Smooth muscle cell of the brain vasculature (primary cell): ENCODE measurements at regions not wholly inside any gene's neighbourhood (a gene's known extent, or its start where the extent isn't known, plus 50 kb on each side); places are given as distances from the start of the nearest gene placed in this dataset.
"Not testable (repeated sequence)": the region's sequence is repeated elsewhere in the genome, so short reads cannot be mapped to it uniquely, and the experiment has no call there.

Experiments used
- DNase-seq: peaks from one replicate; pipeline ENCODE4 v3.0.0-alpha.2; 2012; ENCODE audit warnings: low read depth, low spot score

DNA sequence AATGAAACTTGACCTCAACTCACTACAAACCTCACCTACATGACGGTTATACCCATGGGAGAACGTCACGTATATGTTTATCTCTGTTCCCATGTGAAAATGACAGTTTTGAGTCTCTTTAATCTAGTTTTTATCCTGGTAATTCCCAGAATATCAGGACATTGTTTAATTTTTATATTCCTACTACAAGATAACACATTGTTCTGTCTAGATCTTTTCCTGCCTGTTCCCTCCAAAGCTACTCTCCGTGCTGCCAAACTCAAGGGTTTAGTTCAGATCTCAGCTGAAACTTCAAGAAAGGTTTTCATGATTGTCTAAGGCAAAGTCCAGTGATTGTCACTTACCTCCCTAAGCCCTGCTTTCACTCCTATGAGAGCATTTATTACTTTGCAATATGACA is 1159.4 kb upstream of the SEMA6A start:
- no peak for DNase-seq

DNA sequence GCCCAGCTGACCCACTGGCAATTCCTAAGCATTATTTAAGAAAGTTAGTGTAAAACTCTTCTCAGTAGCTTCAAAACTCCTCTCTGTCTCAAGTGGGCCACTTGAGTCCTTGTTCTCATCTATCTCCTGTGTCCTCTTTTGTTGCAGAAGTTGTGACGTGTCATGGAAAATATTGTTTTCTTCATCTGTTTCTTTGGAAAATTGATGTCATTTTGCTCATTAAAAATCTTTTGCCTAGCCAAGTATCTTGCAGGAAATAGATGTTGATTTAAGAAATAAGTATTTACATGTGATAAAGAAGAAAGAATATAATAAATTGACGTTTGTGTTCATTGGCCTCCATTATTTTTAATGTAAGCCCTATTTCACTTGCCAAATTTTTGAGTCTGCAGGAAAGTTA is 1158.4 kb upstream of the SEMA6A start:
- DNase-seq, result no peak

DNA sequence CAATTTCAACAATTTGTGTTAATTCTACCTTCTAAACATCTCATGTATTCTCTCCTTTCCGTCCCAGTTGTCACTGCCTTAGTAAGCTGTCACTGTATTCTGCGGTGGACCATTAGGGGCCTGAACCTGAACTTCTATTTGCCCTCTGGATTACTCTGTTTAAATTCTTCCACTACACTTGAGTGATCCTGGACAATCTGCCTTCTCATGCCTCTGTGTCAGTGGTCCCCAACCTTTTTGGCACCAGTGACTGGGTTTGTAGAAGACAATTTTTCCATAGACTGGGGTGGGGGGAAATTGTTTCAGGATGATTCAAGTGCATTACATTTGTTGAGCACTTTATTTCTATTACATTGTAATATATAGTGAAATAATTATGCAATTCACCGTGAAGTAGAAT is 1157.6 kb upstream of the SEMA6A start:
- DNase-seq, result no peak

DNA sequence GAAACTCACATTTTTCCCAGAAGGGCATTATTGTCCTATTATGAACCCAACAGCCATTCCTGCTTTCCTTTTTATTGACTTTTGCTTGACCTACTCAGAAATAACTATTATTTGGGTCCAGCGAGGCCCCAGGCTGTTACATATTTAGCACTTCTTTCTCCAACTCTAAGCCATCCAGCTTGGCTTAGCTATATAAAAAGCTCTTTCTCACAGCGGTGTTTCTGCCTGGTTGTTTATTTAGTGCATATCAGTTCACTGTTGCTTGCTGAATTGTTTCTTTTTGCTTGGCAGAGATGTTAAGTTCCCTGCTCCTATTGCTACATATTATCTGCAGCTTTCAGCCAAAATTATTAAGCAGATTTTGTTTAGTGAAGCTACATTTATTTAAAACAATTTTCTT is 1156.8 kb upstream of the SEMA6A start:
- peak; percentile 41 for DNase-seq

DNA sequence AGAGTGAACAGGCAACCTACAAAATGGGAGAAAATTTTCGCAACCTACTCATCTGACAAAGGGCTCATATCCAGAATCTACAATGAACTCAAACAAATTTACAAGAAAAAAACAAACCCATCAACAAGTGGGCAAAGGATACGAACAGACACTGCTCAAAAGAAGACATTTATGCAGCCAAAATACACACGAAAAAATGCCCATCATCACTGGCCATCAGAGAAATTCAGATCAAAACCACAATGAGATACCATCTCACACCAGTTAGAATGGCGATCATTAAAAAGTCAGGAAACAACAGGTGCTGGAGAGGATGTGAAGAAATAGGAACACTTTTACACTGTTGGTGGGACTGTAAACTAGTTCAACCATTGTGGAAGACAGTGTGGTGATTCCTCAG is 1146.2 kb upstream of the SEMA6A start:
- DNase-seq, result not testable (repeated sequence)

DNA sequence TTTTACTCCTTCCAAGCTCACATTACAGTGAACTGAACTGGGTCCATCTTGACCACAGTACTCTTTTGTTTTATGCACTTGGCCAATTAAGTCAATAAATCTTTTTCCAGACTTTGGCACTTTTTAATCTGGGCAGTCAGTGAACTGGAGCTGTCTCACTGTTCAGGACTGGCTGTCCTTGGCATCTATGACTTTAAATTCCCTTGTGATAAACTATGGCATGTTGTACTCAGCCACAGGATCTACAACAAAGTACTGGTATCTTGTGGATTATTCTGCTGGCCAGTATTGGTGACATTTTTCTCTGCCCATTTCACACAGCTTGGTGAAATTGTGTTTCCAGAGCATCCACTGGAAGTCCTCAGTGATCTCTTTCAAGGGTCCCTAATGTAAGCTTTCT is 1144.8 kb upstream of the SEMA6A start:
- DNase-seq, result no peak

DNA sequence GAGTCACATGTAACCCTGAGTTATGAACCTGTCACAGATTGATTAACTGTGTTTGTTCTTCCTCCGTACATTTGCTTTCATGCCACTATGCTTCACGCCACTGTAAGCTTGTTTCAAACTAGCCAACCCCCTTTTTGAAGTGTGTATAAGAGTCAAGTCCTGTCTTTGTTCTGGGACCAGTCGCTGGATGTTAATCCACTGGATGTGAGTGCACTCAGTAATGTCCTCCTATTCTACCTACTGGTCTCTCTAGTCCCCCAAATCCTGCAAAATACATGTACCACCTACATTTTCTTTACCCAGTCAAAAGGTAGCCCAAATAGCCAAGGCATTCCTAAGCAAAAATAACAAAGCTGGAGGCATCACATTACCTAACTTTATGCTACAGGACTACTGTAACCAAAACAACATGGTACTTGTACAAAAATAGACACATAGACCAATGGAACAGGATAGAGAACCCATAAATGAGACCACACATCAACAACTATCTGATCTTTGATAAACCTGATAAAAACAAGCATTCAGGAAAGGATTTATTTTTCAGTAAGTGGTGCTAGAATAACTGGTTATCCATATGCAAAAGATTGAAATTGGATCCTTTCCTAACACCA is 1139.1 kb upstream of the SEMA6A start:
- no peak for DNase-seq

DNA sequence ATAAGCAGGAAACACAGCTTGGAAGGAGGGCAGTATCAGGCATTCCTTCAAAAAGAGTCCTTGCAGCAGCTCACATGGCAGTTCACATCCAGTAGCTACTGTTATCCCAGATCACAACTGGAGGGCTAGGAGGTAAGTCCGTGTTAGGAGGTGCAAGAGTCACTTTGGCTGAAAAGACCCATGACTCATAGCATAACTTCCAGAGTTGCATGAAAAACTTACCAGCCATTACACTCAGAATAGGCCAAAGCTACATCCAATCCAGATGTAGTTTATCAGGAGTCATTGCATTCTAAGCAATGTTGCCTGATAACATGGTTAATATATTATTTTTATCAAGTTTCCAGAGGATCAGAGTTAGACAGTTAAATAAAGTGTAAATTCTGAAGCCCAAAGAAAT is 1126.4 kb upstream of the SEMA6A start:
- DNase-seq, result no peak

DNA sequence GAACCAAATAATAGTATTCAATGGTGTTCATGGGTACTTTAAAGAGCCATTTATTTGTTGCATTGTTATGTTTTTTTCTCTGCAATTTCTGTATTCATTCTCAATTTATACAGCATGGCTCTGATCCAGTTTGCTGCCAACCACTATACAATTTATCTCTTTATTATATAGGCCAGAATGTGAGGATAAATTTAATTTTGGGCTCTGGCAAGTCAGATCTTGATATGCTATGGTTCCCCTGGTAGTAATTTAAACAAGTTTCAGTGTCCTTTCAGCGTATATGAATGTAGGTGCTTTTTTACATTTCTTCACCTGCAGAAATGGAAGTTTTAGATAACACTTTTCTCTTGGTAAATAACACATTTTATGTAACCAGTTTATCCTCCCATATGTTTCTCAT is 1118.0 kb upstream of the SEMA6A start:
- no peak for DNase-seq

DNA sequence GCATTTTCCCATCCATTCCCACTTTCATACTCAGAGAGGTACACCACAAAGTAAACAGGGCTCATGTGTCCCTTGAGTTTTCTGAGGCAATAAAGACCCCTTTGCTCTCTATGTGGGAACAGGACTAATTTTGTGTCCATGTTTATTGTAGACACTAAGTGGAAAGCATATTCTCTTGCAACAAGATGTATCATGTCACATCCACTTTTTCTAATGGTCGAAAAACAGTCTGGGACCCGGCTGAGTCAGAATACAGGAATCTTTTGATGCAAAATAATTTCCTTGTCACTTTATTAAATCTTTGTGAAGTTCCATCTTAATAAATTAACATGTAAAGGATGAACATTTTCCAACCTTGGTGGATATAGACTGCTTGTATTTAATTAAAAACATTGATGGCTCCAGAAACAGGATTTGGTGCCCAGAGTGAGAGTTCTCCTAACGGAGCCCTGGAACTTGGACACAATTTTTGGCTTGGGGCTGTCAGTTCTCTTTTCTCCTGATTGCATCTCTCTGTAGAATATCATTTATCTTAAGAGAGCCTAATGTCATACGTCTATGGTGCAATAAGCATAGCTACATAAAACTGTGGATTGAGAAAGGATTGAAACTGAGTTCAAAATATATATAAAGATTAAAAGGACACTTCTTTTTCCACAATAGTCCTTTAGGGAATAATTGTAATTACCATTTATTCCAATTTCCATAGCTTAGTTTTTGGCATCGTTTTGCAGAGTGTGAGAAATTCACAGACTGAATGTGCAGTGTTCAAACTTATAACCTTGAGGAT is 1116.7 kb upstream of the SEMA6A start:
- no peak for DNase-seq

DNA sequence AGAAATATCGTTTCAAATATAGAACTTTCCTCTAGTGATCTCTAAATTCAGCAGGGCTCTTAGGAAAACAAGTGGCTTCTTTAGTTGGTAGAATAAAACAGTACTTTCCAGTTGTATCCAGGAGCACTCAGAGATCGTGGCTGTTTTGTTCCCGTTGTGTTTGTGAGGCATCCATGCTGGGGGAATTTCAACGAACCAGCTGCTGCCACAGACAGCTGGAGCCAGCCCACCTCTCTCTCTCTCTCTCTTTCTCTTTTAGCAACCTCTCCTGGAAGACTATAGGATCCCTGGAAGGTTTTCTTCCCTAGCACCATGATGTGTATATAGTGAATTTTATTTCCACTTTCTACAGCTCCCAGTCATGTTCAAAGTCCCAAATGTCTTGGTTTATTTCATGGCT is 1116.0 kb upstream of the SEMA6A start:
- DNase-seq, result no peak

DNA sequence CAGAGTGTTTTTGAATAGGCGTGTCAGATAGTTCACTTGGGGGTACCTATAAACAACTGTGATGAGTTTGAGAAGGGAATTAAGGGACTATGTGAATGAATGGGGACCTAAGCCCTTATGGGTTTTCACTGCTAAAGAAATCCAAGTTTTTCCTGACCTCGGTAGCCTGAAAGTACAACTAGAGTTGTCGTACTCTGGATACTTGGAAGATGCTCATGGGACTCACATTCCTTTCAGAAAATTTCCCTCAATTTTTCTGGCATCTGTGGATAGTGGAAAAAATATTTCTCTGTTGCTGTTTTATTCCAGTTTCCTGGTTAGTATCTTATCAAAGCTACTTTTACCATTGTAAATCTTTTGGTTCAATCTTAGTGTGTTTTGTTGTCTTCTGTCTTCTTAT is 1112.3 kb upstream of the SEMA6A start:
- no peak for DNase-seq

DNA sequence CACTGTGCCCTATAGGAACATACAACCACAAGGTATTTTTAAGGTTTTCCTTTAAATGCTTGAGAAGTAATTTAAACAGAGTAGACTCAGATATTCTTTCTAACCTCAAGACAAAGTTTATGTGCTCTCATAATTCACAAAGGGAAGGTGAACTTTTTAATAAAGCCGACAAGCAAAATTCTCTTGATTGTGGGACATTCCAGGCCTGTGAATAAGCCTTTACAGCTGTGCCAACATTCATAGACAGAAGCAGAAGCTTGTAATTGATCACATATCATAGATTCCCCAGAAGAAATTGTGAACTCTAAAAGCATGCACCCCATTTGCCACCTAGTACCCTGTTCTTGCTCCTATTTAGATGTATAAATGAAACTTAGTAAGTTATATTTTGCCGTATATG is 1107.8 kb upstream of the SEMA6A start:
- no peak for DNase-seq

DNA sequence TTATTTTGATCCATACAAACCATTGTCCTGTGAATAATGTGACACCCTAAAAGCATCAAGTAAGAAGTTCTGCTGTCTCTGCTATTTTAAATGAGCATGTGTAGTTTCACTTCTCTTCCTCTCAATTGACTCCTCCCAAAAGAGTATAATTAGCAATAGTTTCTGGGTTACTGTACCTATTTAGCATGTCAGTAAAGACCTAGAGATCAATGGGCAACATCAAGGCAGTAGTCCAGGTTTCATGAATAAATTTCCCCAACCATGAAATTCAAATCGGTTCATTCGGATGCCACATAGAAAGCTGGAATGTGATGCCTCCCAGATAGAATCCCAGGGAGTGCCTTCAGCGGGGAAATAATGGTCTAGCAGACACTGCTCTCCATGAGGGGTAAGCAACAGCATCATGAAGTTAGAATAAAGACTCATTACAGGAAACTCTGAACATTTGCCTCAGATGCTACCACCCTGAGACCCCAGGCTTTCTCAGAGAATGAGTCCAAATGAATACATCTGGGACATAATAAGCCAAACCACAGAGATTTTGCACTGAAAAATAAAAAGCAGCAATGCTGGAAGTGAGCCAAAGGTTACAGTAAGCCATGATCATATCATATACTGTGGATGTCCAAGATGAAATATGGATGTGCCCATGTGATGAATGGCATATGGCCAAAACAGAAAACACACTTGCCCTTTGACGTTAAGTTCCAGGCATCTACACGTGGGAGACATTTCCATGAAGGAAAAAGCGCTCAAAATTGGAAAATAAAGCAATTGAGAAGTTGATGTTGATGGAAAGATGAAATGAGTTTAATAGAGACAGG is 1107.0 kb upstream of the SEMA6A start:
- DNase-seq, result no peak

DNA sequence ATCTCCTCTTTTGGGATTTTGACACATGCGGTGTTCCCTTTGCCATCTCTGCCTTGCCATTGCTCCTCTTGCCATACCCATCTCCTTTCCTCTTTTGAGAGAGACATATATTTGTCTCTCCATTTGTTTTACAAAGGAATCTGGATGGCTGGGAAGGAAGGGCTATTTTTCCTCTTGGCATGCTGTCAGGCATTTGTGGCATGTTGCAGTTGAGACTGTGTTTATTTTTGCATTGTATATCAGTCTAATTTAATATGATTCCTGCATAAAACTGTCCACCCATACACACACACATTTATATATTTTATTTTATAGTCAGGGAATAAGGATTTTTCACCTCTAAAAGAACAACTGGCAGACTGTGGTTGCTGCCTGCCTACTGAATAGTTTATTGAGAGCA is 1105.8 kb upstream of the SEMA6A start:
- no peak for DNase-seq

DNA sequence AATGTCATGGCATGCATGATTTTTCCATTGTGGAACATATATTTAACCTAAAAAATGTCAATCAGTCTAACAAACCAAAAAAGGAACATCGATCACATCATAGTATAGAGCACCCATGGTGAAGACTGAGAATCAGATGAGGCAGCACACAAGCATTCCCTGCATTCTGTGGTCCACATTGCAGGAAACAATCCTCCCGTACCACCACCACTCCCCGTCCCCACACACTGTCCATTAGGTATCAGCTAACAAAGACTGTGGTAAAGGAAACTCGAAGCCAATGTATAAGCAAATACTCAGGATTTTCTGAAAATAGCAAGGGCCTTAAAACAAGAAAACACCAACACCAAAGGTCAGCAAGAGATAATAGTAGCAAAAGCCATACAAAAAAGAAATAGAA is 1104.4 kb upstream of the SEMA6A start:
- no peak for DNase-seq

DNA sequence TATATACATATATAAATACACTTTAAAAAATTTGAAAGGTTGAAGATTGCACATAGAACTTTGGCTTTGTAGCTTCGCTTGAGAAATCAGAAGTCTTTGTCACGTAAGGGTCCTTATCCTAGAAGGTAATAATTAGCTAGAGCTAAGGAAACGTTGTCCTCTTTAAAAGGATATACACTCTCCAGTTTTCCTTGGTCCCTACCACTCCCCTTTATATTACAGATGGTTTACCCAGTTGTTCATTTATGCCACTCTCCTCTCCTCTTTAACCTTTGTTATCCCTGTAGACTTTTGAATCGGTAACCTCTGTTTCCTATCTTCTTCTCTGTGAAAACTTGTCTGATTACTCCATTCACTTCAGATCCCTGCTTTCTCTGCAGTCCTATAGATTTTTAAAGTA is 1101.0 kb upstream of the SEMA6A start:
- DNase-seq, result no peak

DNA sequence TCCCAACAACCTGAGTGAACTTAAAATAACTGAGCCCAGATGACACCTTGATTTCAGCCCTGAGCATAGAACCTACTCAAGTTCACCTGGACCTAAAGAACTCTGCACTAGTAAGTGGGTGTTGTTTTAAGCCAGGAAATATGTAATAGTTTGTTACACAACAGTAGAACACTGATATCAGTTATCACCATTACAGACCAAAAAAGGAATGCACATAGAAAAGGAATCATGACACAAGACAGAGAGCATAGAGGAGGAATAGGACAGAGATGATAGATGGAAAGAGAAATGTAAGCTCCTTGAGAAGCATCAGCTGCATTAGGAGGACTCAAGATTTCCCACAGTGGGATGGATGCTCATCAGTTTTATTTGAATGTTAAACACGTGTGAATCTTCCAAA is 1096.9 kb upstream of the SEMA6A start:
- no peak for DNase-seq

DNA sequence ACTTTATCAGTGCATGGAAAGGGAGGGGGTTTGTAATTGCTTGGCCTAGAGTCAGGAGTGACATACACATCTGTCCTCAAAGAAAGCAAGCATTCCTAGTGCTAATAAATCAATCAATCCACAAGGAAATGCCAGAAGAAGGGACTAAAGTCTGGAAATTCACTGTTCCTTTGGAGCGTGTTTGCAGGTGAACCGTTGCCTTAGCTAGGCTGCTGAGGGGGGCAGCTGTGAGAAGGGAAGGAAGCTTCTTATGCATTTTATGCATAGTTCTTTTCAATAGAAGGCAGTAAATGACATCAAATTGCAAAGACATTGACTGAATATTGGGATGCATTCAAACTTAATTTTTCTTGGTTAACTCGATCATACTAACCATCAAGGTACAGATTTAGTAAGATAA is 1092.5 kb upstream of the SEMA6A start:
- DNase-seq, result no peak

DNA sequence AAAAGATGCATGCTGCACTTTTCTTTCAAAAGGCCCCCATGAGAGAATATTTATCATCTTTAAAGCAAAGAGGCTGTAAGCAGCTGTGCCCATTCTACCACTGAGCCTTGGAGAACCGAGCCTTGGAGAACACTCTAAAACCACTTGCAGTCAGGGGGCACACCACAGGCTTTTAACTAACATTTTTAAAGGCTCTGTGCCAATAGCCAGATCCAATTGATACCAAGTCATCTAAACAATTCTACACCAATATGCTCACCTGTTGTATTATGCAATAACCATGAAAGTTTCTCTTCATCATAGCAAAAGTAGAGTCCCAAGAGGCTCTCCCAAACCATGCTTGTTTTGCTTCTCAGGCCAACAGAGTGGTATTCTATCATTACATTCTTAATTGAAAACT is 1090.5 kb upstream of the SEMA6A start:
- no peak for DNase-seq

DNA sequence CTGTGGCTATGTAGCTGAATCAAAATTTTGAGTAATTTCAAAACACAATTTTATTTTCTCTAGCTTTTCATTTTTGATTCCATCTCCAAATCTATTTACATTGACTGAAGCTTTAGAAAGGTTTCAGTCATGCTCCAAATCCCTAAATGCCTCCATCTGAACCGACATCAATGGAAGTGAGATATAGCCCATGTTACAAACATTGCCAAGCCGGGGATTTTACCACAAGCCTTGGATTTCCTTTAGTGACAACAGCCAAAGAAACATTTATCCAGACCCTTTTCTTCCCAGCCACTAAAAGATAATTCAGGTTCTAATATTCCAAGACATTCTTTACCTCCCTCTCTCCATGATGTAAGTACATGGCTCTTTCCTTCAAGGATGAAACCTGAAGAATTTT is 1087.7 kb upstream of the SEMA6A start:
- no peak for DNase-seq

DNA sequence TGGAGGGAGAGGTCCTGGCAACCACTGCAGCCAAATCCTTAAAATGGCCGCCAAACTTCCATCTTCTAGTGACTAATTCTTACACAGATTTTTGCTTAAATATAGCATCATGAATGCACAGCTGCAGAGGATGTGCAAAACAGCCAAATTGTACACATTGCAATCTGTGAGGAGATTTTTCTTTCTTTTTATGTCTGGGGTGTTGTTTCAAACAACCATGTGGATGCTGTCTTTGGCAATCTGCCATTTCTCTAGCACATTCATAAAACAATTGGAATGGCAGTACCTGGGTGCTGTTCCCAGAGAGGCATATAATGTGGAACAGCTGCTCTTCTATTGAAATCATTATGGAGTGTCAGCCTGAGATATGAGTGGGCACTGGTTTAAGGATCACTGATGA is 1082.9 kb upstream of the SEMA6A start:
- DNase-seq, result peak; percentile 17

DNA sequence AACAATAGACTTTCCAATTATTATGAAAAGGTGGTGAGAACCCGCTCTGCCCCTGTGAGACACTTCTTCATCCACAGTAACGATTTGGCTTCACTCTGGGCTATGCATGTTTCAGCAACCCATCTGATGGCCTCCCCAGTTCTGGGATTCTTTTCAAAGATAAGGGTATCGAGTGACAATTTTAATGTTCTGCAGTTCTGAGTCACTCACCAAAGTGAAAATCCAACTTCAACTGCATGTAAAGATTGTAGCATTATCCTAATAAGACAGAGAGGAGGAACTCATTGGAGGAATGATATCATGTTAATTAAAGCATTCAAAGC is 1078.3 kb upstream of the SEMA6A start:
- DNase-seq, result no peak
